Dermis microvascular lymphatic vessel endothelial cell (primary cell): ENCODE measurements at regions not wholly inside any gene's neighbourhood (a gene's known extent, or its start where the extent isn't known, plus 50 kb on each side); places are given as distances from the start of the nearest gene placed in this dataset.

Experiments
- DNase-seq, 2 donors: peaks; one replicate each; pipeline versions ENCODE4 v3.0.0 to v3.0.0-alpha.2; 2010; ENCODE audit warnings: low read depth in 2 of 2

GRCh38 chr20:12022126-12022525, 104.4 kb downstream of the BTBD3 start:
- no peak for DNase-seq

DNA sequence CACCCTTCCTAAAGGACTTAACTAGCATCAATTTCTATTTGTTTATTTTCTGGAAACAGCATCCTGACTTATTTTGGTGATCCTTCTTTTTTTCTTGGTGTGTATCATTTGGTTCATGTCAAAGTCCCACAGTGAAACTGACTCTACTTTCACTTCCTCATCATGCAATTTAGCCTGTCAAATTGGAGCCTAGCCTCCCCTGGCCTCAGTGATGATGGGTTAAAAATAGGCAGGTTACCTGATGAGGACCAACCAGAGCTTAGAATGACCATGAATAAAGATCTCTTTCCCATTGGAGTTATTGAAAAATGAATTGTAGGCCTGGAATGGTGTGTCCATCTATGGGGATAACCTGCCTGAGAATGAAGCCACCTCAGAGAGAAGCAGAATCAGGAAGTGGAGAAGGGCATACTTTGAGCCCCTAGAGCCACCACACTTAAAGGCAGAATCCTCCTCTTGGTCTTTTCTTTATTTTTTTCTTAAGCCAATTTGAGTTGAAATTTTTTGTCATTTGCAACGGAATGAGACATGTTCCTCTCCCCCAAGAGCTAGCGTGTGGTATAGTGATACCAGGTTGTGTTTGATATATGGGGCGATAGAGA, 105.6 kb downstream of the BTBD3 start:
- DNase-seq, result no peak

GRCh38 chr20:12028771-12029170, 111.1 kb downstream of the BTBD3 start:
- DNase-seq, result no peak

- no peak for DNase-seq
Measured at GRCh38 chr20:12030470-12030869, 112.8 kb downstream of the BTBD3 start.

GRCh38 chr20:12036142-12036541, 118.4 kb downstream of the BTBD3 start:
- DNase-seq, result no peak

DNA sequence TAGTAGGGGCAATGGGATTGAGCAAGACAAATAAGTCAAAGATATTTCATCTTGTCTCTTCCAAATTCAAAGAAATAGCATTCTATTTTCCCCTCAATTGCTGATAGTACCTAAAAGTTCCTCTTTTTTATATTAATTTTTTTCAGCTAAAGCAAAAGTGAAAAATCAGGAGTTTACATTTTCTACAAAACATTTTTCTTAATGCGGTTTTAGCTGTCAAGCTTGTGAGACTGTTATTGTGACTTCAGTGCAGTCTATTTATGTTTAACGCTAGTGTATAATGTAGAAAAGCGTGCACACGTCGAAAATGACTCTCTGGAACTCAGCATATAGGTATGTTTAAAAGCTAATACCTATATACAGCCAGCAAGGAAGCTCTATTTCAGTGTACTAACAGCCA, 119.8 kb downstream of the BTBD3 start:
- no peak for DNase-seq

- no peak for DNase-seq
Measured at GRCh38 chr20:12040261-12040660, 122.6 kb downstream of the BTBD3 start.

GRCh38 chr20:12044969-12045368, 127.3 kb downstream of the BTBD3 start:
- DNase-seq, result no peak

DNA sequence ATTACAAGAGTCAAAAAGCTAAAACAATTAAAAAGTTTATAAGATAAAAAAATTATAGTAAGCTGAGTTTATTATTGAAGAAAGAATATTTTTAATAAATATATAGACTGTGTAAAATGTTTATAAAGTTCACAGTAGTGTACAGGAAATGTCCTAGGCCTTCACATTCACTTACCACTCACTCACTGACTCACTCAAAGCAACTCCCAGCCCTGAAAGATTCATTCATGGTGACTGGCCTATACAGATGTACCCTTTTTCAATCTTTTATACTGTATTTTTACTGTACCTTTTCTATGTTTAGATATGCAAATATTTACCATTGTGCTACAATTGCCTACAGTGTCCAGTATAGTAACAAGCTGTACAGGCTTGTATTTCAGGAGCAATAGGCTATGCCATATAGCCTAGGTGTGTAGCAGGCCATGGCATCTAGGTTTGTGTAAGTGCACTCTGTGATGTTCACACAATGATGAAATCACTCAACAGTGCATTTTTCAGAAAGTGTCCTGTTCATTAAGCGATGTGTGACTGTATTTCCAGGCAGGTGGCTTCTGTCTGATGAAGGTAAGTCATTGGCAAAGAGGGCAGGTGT, 130.2 kb downstream of the BTBD3 start:
- peak in 1 of 2 donors; percentile 64 for DNase-seq

- DNase-seq, result peak in 1 of 2 donors; percentile 20
Measured at GRCh38 chr20:12049125-12049524, 131.4 kb downstream of the BTBD3 start.

GRCh38 chr20:12051206-12052163, 133.8 kb downstream of the BTBD3 start:
- no peak for DNase-seq

DNA sequence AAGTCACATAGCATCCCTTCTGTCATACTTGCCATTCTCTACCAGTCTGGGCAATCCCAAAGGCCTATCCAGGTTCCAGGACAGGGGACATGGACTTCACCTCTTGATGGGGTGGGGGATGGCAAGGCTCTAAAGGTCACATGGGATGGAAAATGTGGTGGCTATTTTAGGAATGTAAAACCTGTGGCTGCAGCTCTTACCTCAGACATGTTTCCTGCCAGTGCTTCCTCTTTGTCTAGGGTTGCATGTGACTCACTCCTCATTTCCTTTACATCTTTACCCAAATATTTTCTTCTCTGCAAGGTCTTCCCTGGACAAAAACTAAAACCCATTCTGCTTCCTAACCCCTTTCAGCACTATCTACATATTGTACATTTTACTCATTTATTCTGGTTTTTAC, 135.7 kb downstream of the BTBD3 start:
- DNase-seq, result peak; percentile 95 to 97

DNA sequence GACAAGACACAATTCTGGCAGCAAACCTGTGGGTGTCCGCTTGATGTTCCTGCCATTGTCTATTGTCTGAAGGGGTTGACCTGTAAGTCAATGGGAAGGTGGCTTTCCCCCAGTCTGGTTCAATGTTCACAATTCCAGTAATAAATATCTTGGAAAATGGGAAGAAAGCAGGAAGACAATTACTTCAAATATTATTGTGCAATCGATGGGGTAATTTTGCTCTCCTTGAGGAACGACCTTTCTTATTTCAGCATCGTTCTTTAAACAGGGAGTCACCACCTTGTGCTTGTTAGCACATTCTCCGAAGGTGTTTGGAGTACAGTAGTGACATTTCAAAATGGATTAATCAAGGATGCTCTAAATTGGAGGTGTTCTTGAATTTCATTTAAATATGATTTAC, 136.9 kb downstream of the BTBD3 start:
- peak in 1 of 2 donors; percentile 51 for DNase-seq

DNA sequence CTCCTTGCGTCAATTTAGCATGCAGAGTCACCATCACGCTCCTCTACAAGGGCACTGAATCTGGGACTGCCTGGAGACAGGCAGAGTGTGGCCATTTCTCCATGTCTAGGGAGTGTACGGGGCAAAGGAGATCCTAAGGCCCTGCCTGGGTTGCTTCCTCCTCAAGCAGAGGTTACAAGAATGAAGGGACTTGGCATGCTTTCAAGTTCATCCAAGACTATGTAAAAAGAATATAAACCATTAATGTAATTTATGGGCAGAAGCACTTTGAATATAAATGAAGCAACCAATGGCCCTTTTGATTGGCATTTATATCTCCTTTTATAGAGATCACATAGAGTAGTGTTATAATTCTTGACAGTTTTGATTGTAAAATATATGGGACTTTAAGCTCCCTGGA, 137.5 kb downstream of the BTBD3 start:
- peak in 1 of 2 donors; percentile 7 for DNase-seq

DNA sequence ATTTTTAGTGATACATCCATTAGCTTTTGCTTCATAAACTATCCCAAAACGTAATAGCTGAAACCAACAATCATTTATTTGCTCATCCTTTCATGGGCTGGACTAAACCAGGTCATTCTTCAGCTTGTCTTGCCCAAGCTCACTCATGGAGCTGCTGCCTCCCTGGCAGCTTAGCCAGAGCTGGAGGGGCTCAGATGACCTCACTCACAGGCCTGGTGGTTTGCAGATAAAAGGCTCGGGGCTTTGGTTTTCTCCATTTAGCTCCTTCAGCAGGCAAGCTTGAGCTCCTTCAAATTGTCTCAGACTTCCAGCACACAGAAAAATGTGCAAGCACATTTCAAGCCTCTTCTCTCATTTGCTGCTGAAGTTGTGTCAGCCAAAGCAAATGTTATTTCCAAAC, 139.1 kb downstream of the BTBD3 start:
- DNase-seq, result no peak

DNA sequence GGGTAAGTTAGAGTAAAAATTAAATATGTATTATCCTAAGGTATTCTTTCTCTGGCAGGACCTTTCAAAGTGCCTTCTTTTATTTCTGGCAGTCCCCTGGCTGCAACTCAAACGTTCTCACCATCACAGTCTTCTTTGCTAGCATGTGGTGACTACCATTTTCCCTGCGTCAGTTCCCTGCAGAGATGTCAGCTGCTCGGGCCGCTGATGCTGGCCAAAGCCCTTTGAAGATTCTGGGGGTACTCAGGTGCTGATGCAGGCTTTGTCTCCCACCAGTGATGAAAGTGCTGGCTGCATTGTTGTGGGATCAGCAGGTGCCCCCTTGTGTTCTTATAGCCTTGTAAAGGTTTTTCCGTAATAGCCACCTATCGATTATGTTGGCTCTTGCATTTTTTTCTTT, 140.1 kb downstream of the BTBD3 start:
- DNase-seq, result no peak

DNA sequence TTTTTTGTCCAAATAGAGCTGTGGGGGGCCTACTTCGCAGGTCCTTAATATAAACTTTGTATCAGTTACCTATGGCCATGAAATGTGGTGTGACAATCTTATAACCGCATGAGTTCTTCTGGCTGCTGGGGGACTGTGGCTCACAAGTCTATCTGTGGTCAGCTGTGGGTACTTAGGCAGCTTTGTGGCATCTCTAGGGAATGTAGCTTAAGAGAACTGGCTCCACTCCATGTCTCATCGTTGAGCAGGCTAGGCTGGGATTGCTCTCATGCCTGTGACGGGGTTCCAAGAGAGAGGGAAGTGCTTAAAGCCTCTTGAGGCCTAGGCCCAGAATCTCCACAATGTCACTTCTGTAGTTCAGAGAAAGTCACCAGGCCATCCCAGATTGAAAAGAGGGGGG, 140.5 kb downstream of the BTBD3 start:
- no peak for DNase-seq

DNA sequence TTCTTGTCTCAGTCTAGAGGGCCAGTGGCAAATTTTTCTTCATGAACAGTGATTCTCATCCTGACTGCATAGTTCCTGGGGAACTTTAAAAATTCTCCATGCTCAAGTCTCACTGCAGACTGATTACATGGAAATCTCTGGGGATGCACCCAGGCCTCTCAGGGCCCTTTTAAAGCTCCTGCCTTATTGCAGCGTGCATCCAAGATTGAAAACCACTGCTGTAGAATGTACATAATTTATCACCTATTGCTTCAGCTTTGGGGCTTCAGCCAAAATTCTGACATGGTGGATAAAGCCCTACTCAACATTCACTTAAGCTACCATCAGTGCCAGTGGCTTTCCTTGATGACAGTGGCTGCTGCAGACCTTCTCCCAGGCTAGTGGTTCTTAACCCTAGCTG, 143.8 kb downstream of the BTBD3 start:
- DNase-seq, result no peak

- DNase-seq, result no peak
Measured at GRCh38 chr20:12063106-12063684, 145.5 kb downstream of the BTBD3 start.

DNA sequence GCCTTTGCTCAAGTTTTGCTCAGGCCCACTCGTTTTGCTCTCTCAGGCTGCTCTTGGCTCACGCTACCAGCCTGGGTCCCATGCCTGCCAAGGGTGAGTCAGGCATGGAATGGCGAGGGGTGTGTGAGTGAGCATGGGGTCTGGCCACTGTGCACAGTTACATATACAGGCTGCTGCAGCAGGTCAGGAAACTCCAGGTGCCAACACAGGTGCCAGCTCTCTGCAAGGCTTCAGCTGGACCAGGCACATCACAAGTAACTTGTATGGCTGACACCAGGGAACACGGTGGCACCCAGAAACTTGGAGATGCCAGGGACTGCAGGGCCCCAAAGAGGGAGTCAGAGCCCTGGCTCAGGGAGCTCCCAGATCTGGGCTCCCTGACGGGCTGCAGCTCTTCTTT, 146.8 kb downstream of the BTBD3 start:
- no peak for DNase-seq

GRCh38 chr20:12067686-12068085, 150.0 kb downstream of the BTBD3 start:
- no peak for DNase-seq

- DNase-seq, result no peak
Measured at GRCh38 chr20:12068121-12068520, 150.4 kb downstream of the BTBD3 start.
